NCI-H524 treated with DMSO at 0.1 percent for 48 hours (cell line): ENCODE measurements at regions not wholly inside any gene's neighbourhood (a gene's known extent, or its start where the extent isn't known, plus 50 kb on each side); places are given as distances from the start of the nearest gene placed in this dataset.
A peak's percentile ranks its signal among the peaks of the same experiment; 100 is the strongest.

Experiments used
- DNase-seq: peaks from one replicate; lab custom pipeline; 2025; lab: John Stamatoyannopoulos, UW

DNA sequence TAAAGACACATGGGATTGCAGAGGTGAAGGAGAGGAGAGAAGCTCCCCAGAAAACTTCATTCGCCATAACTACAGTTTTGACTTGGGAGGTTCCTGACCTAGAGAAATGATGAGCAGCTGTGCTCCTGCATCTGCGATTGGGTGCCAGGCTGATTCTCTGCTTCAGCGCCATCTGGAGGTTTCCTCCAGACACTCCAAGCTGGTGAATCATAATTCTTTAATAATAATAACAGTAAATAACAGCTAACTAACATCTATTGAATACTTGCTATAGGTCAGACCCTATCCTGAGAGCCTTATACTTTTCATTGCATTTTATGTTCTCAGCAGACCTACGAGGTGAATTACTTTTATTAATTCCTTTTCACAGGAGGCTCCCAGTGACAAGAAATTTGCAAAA lies 575.8 kb downstream of the TOX3 start:
- DNase-seq, result no peak

DNA sequence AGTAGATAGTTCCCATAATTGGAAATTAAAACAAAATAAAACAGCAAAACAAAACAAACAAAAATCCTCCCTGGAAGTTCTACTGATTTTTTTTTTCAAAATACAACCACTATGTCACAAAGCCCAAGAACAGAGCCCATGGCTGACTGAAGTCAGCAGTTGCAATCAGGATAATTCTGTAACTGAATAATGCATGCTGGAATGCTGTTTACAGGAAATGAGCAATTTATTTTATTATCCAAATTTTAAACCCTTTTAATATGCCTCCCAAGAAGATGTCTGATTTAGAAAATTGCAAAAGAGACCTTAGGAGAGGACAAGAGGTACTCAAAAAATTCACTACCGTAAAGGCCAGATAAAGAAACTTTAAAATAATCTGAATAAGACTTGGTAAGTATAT lies 578.2 kb downstream of the TOX3 start:
- DNase-seq, result no peak

- no peak for DNase-seq
These were observed 579.3 kb downstream of the TOX3 start for GRCh38 chr16:51967646-51968045.

GRCh38 chr16:51960931-51961330 lies 586.0 kb downstream of the TOX3 start:
- DNase-seq, result no peak

DNA sequence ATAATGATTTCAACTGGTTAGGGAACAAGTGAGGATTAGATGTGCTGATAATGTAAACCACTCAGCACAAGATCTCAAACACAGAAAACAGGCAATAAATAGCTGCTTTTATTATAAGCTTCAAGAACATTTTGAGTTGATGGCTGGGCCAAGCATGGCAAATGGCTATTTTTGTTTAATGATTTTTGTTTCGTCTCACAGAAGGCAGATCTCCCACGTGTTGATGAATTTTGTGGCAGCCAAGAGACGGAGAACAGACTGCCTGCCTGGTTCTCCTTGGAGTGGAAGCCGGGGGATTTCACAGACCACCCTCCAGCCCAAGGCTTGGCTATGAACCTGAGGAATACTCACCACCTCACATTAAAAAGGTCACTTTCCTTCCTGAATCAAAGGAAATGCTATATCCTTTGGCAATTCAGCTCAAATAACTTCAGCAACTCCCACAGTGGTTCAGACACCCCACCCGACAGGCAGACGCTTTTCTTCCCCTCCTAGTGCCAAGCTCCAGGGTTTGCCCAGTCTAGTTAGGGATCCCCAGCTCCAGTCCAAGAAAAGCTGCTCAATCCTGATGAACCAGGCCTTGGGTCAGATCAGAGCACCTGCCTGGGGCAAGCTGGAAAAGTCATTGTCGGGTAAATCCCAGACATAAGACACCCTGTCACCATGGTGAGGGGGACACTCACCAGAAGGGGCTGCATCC lies 593.5 kb downstream of the TOX3 start:
- DNase-seq, result no peak

GRCh38 chr16:51952500-51952899 lies 594.4 kb downstream of the TOX3 start:
- DNase-seq, result no peak

GRCh38 chr16:51951668-51952298 lies 595.2 kb downstream of the TOX3 start:
- DNase-seq, result no peak

DNA sequence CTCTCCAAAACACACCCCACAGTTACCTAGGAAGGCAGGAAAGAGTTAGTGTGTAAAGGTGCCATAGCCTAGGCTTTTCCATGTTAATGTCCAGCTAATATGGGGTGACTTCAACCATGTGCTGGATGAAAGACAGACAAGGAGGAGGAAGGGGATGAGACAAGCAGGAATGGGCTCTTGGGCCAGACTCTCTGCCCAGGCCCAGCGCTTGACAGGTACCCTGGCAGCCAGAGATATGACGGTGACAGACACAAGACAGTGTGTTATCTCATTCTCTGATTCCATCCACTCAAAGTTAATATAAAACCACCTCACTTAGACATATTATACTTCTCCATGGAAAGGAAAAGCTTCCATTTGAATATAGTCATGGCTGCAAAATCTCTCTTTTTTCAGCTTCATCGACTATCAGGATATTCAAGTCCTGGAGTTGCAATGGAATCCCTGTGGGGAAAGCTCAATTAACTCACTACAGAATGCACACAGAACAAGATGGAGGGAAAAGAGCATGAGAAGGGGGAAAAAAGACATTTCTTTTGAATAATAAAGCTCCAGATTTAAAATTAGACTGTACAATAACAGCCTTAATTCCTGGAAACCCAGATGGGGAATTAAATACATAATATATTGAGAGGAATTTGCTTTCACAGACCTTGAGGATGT lies 596.7 kb downstream of the TOX3 start:
- no peak for DNase-seq

DNA sequence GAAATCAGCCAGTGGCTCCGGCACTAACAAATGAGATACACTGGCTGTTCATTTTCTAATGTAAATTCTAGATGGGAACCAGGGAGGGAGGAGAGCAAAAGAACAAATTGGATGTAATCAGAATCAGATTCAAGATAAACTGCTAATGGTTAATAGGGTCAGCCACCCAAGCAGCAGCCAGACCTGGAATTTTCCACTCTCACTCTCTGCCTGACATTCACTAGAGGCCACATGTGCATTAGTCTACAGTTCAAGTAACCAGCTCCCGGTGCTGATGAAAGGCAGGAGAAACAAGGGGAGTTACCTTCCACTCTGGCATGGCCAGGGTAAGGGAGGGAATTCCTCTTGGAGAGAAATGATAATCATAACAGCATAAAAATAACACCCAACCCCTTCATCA lies 597.7 kb downstream of the TOX3 start:
- no peak for DNase-seq

DNA sequence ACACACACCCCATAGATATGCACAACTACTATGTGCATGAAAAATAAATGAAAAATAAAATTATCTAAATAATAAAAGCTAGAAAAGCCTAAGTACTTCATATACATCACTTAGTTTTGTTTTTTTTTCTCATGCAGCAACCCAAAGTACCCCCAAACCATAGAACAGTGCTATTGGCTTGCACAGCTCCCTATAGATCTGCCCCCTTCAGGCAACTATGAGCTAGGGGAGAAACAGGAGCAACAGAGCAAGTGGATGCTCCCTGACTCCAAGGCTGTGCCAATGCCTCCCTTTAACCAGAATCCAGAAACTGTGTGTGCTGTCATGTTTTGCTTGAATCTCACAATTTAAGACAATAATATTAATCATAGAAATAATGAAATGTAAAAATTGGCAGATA lies 605.5 kb downstream of the TOX3 start:
- DNase-seq, result no peak

DNA sequence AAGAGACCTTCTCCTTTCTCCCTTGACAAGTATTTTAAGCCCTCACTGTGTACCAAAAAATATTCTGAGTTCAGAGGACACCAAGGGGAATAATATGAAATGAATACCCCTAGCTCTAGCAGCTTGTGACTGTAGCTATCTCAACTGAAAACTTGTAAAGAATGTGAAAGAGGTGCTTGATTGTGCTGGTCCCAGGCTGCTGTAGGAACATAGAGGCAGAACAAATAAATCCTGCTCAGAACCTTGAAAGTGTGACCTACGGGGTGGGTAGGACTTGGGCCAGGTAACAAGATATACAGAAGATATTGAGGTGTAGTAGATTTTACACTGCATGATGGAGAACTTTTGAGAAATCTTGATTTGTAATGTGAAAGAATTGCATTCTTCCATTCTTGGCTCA lies 606.8 kb downstream of the TOX3 start:
- no peak for DNase-seq

GRCh38 chr16:51939378-51939871 lies 607.5 kb downstream of the TOX3 start:
- peak; percentile 77 for DNase-seq

- DNase-seq, result no peak
These were observed 608.1 kb downstream of the TOX3 start for GRCh38 chr16:51938861-51939260.

- DNase-seq, result no peak
These were observed 609.2 kb downstream of the TOX3 start for GRCh38 chr16:51937771-51938170.

DNA sequence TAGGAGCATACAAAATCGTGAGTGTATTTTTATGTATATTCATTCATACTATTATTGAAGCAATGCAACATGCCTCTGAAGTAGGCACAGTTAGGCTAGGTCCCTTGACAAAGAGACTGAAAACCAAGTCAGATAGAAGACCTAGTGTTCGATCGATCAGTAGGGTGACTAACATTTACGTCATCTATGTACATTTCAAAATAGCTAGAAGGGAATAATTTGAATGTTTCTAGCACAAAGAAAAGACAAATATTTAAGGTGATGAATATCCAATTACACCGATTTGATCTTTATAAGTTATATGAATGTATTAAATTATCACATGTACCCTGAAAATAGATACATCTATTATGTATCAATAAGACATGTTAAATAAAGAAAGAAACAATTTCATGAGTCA lies 610.1 kb downstream of the TOX3 start:
- no peak for DNase-seq

- no peak for DNase-seq
These were observed 614.6 kb downstream of the TOX3 start for GRCh38 chr16:51932317-51932716.

DNA sequence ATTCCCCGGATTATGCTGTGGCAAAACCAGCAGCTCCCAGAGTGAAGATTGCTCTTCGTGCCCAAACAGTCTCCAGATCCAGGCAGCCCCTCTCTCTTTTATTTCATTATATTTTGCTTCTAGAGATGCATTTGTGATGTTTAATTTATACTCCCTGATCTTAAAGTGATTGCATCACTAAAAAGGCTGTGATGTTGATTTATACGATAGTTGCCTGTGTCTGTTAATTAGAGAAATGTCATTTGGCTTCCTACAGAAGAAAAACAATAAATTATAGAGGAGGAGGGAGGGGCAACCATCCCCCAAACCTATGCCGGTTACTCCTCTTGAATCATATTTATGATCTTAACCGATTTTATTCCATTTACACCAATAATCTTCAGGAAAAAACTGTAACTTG lies 615.3 kb downstream of the TOX3 start:
- DNase-seq, result no peak

DNA sequence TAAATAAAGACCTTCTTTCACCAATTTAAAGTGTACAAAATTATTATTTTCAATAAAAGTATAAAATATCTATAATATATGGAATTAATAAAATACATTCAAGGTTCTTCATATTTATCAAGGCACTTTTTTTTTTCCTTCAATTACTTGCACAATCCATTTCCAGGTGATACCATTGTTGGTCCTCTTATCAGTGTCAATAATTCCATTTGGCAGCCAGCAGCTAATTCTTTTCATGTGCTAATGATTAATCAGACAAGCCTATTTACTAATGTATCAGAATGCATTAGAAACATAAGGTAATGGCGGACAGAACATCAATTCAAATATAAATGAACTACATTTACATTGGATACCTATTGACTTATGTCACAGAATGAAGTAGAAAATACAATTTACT lies 622.2 kb downstream of the TOX3 start:
- no peak for DNase-seq

- DNase-seq, result no peak
These were observed 624.5 kb downstream of the TOX3 start for GRCh38 chr16:51922476-51922875.

GRCh38 chr16:51919736-51920135 lies 627.2 kb downstream of the TOX3 start:
- DNase-seq, result no peak

DNA sequence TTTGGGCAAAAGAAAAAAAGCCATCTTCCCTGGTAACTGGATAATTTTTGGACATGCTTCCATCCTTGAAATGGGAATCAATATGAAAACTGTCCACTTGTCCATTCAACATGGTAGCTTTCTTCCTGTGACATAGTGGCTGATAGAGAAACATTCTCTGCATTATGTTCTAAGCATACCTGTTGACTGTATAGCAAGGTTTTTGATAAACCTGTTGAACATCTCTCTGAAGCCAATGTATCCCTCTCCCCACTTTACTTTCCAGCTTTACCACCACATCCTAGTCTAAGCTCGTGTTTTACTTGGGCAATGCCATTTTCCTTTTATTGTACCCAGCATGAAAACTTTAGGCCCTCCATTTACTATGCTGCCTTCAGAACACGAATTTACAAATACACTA lies 630.1 kb downstream of the TOX3 start:
- no peak for DNase-seq

DNA sequence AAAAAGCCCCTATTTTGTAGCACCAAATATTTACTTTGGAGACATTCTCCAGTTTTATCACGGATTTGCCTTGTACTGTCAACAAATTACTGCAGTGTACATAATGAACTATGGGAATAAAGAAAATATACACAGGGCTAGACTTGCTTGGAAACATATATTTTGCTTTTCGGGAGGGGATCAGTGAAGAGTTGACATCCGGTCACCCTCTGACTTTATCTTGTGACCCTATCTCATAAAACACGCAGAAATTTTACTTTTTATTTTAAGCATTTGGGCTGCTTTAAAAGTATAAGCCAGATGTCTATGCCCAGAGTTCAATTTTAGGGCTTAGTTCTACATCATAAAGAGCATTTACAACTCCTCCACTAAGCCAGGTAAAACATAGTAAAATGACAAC lies 630.7 kb downstream of the TOX3 start:
- no peak for DNase-seq

GRCh38 chr16:51907680-51908079 lies 639.3 kb downstream of the TOX3 start:
- no peak for DNase-seq
